Duodenal mucosa (tissue), 2 donors: ENCODE measurements at regions not wholly inside any gene's neighbourhood (a gene's known extent, or its start where the extent isn't known, plus 50 kb on each side); places are given as distances from the start of the nearest gene placed in this dataset.

Experiments
- H3K27ac ChIP-seq: one replicate; pipeline ENCODE4 v1.7.0; 2013; ENCODE audit warnings: low read depth, low read length
- H3K27me3 ChIP-seq, 2 donors: one replicate each; pipeline ENCODE4 v1.7.0; 2013; ENCODE audit warnings: low read length in 2 of 2, control low read depth in 1 of 2; ENCODE audit not compliant: insufficient read depth in 2 of 2, control insufficient read depth in 1 of 2
- H3K36me3 ChIP-seq, 2 donors: one replicate each; pipeline ENCODE4 v1.7.0; 2013; ENCODE audit warnings: low read length in 2 of 2, control low read depth in 1 of 2; ENCODE audit not compliant: insufficient read depth in 2 of 2, control insufficient read depth in 1 of 2
- H3K4me1 ChIP-seq, 2 donors: one replicate each; pipeline ENCODE4 v1.7.0; 2013; ENCODE audit warnings: low read length in 2 of 2, control low read depth in 1 of 2; ENCODE audit not compliant: insufficient read depth in 2 of 2, control insufficient read depth in 1 of 2
- H3K4me3 ChIP-seq, 2 donors: one replicate each; pipeline ENCODE4 v1.7.0; 2013; ENCODE audit warnings: low read length in 2 of 2, low read depth in 1 of 2
- H3K9ac ChIP-seq, 2 donors: one replicate each; pipeline ENCODE4 v1.7.0; 2013; ENCODE audit warnings: low read length in 2 of 2, low read depth in 1 of 2
- H3K9me3 ChIP-seq, 2 donors: one replicate each; pipeline ENCODE4 v1.7.0; 2013; ENCODE audit warnings: low read length in 2 of 2, control low read depth in 1 of 2; ENCODE audit not compliant: control insufficient read depth in 1 of 2

DNA sequence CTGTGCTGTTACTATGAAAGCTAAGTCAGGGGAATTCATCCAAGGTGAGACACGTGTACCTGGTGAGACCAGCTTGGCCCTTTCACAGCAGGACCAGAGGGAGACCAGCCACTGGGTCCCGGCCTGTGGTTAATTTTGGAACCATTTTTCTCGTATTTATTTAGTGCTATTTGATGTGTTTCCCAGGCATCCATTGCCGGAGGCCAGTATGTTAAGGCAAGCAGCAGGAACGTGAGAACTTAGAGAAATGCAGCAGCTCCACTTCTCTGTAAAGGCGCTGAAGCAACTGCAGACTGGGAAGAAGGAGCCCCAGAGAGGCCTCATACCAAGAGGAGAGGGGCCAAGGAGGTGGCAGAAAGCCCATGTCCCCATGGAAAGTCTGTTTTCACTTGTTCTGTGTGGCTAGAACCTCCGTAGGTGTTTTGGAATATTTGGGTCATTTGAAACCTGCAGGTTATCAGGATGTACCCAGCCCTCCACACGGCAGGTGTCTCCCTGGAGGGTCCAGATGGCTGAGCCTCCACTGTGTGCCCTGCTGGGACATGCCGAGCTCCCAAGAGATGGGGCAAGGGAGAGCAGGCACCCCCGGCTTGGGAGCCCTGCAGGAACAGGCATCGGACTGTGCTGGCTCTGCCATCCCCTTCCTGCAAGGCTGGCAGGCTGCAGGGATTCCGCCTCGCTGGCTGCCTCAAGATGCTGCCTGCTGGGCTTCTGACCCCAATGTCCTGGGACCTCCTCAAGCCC lies 256.0 kb upstream of the RAB6C start:
- no peaks in the 10 kb centered on the region for H3K36me3 ChIP-seq

GRCh38 chr2:129724021-129724757 lies 255.3 kb upstream of the RAB6C start:
- Histone ChIP-seq H3K9me3 (no peaks in the 10 kb centered on the region), H3K9ac (no peak overlapping the region), H3K4me3 (no peak overlapping the region), H3K27me3 (no peaks in the 10 kb centered on the region), H3K4me1 (no peaks in the 10 kb centered on the region), H3K27ac (no peak overlapping the region), H3K36me3 (no peaks in the 10 kb centered on the region)

More for the DNA sequence above, 256.0 kb upstream of the RAB6C start:
- H3K4me3 ChIP-seq: no peak overlapping the region
- no peak overlapping the region for H3K27ac ChIP-seq
- no peaks in the 10 kb centered on the region for H3K27me3 ChIP-seq
- no peak overlapping the region for H3K9ac ChIP-seq
- H3K9me3 ChIP-seq: no peaks in the 10 kb centered on the region
- H3K4me1 ChIP-seq: no peaks in the 10 kb centered on the region

GRCh38 chr2:129726216-129726615 lies 253.2 kb upstream of the RAB6C start:
- Histone ChIP-seq H3K27ac (no peak overlapping the region), H3K9ac (no peak overlapping the region), H3K27me3 (no peaks in the 10 kb centered on the region), H3K4me1 (no peaks in the 10 kb centered on the region), H3K9me3 (no peaks in the 10 kb centered on the region), H3K4me3 (no peak overlapping the region), H3K36me3 (no peaks in the 10 kb centered on the region)

GRCh38 chr2:129727286-129727685 lies 252.2 kb upstream of the RAB6C start:
- no peaks in the 10 kb centered on the region for H3K9me3 ChIP-seq
- no peak overlapping the region for H3K4me3 ChIP-seq
- H3K27ac ChIP-seq: no peak overlapping the region
- H3K9ac ChIP-seq: no peak overlapping the region
- no peaks in the 10 kb centered on the region for H3K4me1 ChIP-seq
- H3K27me3 ChIP-seq: no peaks in the 10 kb centered on the region
- H3K36me3 ChIP-seq: no peaks in the 10 kb centered on the region

GRCh38 chr2:129728035-129728972 lies 251.2 kb upstream of the RAB6C start:
- no peak overlapping the region for H3K27ac ChIP-seq
- no peak overlapping the region for H3K9ac ChIP-seq
- H3K4me1 ChIP-seq: no peaks in the 10 kb centered on the region
- no peaks in the 10 kb centered on the region for H3K27me3 ChIP-seq
- no peaks in the 10 kb centered on the region for H3K36me3 ChIP-seq
- no peak overlapping the region for H3K4me3 ChIP-seq
- H3K9me3 ChIP-seq: no peaks in the 10 kb centered on the region

DNA sequence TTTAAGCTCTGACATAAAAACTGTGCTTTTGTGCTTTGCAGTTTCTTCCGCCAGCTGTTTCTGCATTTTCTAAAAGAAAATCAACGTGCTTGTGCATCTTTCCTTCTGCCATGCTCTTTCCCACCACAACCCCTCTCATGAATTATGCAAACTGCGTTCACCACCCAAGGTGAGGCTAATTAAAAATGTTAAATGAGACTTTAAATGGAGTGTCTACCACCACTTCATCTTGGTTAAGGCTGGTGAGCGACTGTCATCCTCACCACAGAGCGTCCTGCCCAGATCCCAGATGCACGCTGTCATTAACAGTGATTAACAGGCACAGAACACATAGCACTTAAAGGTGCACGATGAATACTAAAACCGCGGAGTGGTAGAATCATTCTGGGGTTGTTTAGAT lies 250.5 kb upstream of the RAB6C start:
- no peaks in the 10 kb centered on the region for H3K4me1 ChIP-seq
- no peak overlapping the region for H3K9ac ChIP-seq
- H3K27me3 ChIP-seq: no peaks in the 10 kb centered on the region
- H3K4me3 ChIP-seq: no peak overlapping the region
- H3K9me3 ChIP-seq: no peaks in the 10 kb centered on the region
- H3K27ac ChIP-seq: no peak overlapping the region
- no peaks in the 10 kb centered on the region for H3K36me3 ChIP-seq

GRCh38 chr2:129729646-129730045 lies 249.8 kb upstream of the RAB6C start:
- Histone ChIP-seq H3K27me3 (no peaks in the 10 kb centered on the region), H3K27ac (no peak overlapping the region), H3K9me3 (no peaks in the 10 kb centered on the region), H3K36me3 (no peaks in the 10 kb centered on the region), H3K4me1 (no peaks in the 10 kb centered on the region), H3K4me3 (no peak overlapping the region), H3K9ac (no peak overlapping the region)

- Histone ChIP-seq H3K9me3 (no peaks in the 10 kb centered on the region), H3K9ac (no peak overlapping the region), H3K27ac (no peak overlapping the region), H3K4me3 (no peak overlapping the region), H3K4me1 (no peaks in the 10 kb centered on the region), H3K27me3 (no peaks in the 10 kb centered on the region), H3K36me3 (no peaks in the 10 kb centered on the region)
Observed at GRCh38 chr2:129730979-129731378, 248.5 kb upstream of the RAB6C start.

DNA sequence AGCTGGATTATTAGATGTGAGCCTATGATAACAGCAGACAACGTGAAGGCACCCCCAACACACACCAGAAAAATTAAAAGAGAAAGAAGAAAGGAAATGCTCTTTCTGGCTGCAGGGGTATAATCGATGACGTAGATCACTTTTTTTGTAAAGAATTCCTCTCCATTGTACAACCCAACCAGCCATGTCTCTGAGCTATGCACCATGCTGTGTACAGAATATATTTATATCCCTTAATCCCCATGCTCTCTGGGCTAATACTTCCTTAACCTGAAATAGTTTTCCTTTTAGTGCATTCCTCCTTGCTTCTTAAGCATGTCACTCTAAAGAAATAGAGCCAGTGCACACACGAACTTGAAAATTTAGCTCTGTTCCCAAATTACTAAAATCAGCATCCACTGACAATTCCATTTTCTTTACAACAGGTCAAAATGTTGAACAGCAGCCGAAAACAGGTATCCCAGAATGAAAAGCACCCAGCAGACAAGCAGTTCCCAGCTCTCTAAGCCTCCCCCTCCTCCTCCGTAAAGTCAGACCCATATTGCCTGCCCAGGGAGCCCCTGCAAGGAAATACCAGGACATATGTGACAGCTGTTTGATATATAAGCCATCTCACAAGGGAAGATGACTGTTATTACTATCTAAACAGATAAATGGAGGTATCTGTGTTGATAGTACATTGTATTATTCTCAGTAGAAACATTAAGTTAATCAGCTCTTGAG lies 247.4 kb upstream of the RAB6C start:
- H3K4me1 ChIP-seq: no peaks in the 10 kb centered on the region
- no peak overlapping the region for H3K27ac ChIP-seq
- no peaks in the 10 kb centered on the region for H3K27me3 ChIP-seq
- H3K9me3 ChIP-seq: no peaks in the 10 kb centered on the region
- H3K36me3 ChIP-seq: no peaks in the 10 kb centered on the region
- H3K4me3 ChIP-seq: no peak overlapping the region
- no peak overlapping the region for H3K9ac ChIP-seq
